ENCODE measurements at regions not wholly inside any gene's neighbourhood (a gene's known extent, or its start where the extent isn't known, plus 50 kb on each side); places are given as distances from the start of the nearest gene placed in this dataset.

DNA sequence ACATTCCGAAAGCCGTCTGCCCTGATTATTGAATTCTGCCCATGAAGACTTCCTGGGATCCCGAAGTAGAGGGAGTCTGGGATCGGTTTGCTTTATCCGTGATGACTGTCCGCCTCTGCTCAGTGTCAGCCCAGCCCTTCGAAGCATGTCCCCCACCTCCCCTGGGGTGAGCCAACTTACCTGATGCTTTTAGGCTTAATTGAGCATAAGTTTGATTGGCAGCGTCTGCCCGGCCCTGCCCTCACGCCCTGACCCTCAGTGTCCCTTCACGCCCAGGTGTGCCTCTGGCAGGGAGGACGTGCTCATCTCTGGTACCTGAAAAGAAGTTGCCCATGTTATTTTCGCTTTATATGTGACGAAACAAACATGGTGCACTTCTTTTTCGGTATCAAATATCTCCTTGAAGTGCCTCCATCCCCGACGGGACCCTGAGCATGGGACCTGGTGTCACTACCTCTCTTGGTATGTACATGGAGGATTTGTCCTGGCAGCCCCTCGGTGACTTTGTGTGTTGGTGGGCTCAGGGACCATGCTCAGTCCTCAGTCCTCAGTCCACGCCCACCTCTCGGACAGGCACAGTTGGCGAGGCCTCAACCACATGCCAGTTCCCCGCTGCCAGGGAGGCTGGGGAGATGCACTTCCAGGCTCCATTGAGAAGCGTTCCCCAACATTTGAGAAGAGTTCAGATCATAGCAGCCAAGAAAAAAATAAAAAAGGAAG is 130.1 kb upstream of the RTL1 start:
- no peak for DNase-seq (ENCODE audit: extremely low read depth, low read depth)
- TF ChIP-seq, protein P1, sequence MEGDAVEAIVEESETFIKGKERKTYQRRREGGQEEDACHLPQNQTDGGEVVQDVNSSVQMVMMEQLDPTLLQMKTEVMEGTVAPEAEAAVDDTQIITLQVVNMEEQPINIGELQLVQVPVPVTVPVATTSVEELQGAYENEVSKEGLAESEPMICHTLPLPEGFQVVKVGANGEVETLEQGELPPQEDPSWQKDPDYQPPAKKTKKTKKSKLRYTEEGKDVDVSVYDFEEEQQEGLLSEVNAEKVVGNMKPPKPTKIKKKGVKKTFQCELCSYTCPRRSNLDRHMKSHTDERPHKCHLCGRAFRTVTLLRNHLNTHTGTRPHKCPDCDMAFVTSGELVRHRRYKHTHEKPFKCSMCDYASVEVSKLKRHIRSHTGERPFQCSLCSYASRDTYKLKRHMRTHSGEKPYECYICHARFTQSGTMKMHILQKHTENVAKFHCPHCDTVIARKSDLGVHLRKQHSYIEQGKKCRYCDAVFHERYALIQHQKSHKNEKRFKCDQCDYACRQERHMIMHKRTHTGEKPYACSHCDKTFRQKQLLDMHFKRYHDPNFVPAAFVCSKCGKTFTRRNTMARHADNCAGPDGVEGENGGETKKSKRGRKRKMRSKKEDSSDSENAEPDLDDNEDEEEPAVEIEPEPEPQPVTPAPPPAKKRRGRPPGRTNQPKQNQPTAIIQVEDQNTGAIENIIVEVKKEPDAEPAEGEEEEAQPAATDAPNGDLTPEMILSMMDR (IDR thresholded peaks at IDR 0.05; ENCODE audit: low read depth, low read length), result no peak

- no peak for DNase-seq (ENCODE audit: extremely low read depth, low read depth)
Observed at GRCh38 chr14:101034986-101035385, 131.5 kb upstream of the RTL1 start.

GRCh38 chr14:101035466-101036225 is 132.1 kb upstream of the RTL1 start:
- TF ChIP-seq, protein P1 (IDR thresholded peaks at IDR 0.05; ENCODE audit: low read depth, low read length), result no peak
- DNase-seq (ENCODE audit: extremely low read depth, low read depth), result no peak

More at GRCh38 chr14:101034986-101035385, 131.5 kb upstream of the RTL1 start:
- TF ChIP-seq, protein P1 (IDR thresholded peaks at IDR 0.05; ENCODE audit: low read depth, low read length), result no peak

DNA sequence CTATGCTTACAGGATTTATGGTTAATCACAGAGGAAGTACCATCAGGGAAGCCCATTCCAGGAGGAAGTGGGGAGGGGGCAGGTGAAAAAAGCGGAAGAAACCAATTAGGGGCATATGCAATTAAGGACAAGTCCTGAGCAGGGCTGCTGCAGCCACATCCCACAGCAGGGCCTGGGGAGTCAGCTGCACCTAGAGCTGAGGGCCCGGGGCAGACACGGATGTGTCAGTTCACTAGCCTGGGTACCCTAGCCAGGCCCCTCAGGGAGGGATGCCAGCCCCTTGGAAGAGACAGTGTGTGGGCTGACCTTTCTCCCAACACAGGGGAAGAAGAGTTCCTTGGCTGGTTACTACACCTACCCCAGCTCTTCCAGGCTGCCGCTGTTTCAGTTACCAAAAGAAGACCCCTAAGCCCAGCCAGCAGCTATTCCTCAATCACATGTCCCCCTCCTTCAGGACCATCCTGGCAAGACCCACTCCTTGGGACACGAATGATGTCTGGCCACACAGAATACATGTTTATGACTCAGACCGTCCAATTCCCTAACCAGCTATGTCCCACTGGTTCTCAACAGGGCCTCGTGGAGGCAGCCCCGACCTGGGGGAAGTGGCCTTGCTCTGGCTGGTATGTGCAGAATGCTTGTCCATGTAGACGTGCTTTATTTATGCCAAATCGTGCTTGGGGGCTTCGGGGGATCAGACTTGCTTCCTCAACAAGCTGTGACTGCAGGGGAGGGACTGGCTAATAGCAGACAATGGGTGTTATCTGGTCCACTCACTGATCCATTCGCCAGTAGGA is 133.7 kb upstream of the RTL1 start:
- no peak for DNase-seq (ENCODE audit: extremely low read depth, low read depth)
- TF ChIP-seq, protein P1 (IDR thresholded peaks at IDR 0.05; ENCODE audit: low read depth, low read length), result no peak

GRCh38 chr14:101039031-101039754 is 135.7 kb upstream of the RTL1 start:
- TF ChIP-seq, protein P1 (IDR thresholded peaks at IDR 0.05; ENCODE audit: low read depth, low read length), result no peak
- no peak for DNase-seq (ENCODE audit: extremely low read depth, low read depth)

GRCh38 chr14:101039755-101040138 is 136.2 kb upstream of the RTL1 start:
- TF ChIP-seq, protein P1 (IDR thresholded peaks at IDR 0.05; ENCODE audit: low read depth, low read length), result no peak
- DNase-seq (ENCODE audit: extremely low read depth, low read depth), result no peak

Data from AG09319 (cell line).